ENCODE measurements at regions not wholly inside any gene's neighbourhood (a gene's known extent, or its start where the extent isn't known, plus 50 kb on each side); places are given as distances from the start of the nearest gene placed in this dataset.

DNA sequence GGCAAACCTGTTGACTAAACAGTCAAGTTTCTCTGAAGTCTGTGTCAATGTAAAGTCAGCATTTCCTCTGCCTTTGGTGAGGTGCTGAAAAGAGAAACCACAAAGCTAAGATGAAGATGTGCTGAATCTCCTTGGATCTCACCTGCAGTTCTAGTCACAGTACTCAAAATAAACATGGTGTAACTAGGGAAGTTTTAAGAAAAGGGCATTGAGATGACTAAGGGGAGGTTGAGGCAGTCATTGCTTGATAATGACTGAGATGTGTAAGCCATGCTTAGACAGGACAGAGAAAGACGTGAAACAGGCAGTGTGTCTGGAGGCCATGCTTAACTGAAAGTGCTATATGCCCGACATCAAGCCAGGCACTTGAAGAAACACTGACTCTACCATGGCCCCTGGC is 1010.0 kb upstream of the CELF4 start:
- Histone ChIP-seq H2AFZ (ENCODE audit: low read length) (no peak overlapping the region), H3K36me3 (ENCODE audit: insufficient read depth, low read length) (no peaks in the 10 kb centered on the region), H4K20me1 (ENCODE audit: insufficient read depth, low read length) (no peaks in the 10 kb centered on the region), H3K27ac (ENCODE audit: low read depth, low read length, poor library complexity, severe bottlenecking) (no peak overlapping the region), H3K4me1 (ENCODE audit: insufficient read depth, low read length, poor library complexity, severe bottlenecking) (no peaks in the 10 kb centered on the region), H3K4me2 (ENCODE audit: low read length) (no peak overlapping the region), H3K9me2 (ENCODE audit: insufficient read depth, low read length) (no peaks in the 10 kb centered on the region), H3K79me2 (ENCODE audit: insufficient read depth, low read depth, low read length) (no peaks in the 10 kb centered on the region), H3K4me3 (ENCODE audit: low read depth, low read length, poor library complexity, severe bottlenecking) (no peak overlapping the region), H3K9me3 (ENCODE audit: low read length) (no peaks in the 10 kb centered on the region)
- TF ChIP-seq, protein P1, sequence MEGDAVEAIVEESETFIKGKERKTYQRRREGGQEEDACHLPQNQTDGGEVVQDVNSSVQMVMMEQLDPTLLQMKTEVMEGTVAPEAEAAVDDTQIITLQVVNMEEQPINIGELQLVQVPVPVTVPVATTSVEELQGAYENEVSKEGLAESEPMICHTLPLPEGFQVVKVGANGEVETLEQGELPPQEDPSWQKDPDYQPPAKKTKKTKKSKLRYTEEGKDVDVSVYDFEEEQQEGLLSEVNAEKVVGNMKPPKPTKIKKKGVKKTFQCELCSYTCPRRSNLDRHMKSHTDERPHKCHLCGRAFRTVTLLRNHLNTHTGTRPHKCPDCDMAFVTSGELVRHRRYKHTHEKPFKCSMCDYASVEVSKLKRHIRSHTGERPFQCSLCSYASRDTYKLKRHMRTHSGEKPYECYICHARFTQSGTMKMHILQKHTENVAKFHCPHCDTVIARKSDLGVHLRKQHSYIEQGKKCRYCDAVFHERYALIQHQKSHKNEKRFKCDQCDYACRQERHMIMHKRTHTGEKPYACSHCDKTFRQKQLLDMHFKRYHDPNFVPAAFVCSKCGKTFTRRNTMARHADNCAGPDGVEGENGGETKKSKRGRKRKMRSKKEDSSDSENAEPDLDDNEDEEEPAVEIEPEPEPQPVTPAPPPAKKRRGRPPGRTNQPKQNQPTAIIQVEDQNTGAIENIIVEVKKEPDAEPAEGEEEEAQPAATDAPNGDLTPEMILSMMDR (conservative IDR thresholded peaks at IDR 0.05; ENCODE audit: low read length), result no peak
- no peak for TF ChIP-seq EZH2phosphoT487 (IDR thresholded peaks at IDR 0.05; ENCODE audit: borderline replicate concordance, low read depth, low read length)
- ChIA-PET CTCF (ENCODE audit: unreplicated experiment) (no interaction called here), POLR2A (no interaction called here)
- no TSS peak for BruUV-seq (replicated peaks)
- intact Hi-C loops (cut with micrococcal nuclease; ENCODE audit: unreplicated experiment), result no loop called here
- no peak for DNase-seq (ENCODE audit: low spot score)

DNA sequence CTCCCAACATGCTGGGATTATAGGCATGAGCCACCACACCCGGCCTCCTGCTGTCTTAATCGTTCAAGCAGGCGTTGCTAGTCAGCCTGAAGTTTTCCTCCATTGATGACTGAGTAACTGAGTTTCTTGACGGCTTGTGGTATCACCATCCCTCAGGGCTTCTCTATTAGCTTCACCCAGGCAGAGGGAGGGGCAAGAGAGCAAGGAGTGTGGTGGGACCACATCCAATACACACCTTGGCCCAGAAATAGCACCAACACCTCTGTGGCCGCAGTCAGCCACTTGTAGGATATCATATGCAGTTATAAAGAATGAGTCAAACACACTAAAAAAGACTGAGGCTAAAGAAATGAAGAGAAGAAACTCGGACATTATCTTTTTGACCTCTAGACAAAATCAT is 1009.4 kb upstream of the CELF4 start:
- H3K4me2 ChIP-seq (ENCODE audit: low read length), result no peak overlapping the region
- H3K36me3 ChIP-seq (ENCODE audit: insufficient read depth, low read length), result no peaks in the 10 kb centered on the region
- DNase-seq (ENCODE audit: low spot score), result no peak
- H4K20me1 ChIP-seq (ENCODE audit: insufficient read depth, low read length), result no peaks in the 10 kb centered on the region
- POLR2A ChIA-PET, result no interaction called here
- H3K4me1 ChIP-seq (ENCODE audit: insufficient read depth, low read length, poor library complexity, severe bottlenecking), result no peaks in the 10 kb centered on the region
- H3K9me3 ChIP-seq (ENCODE audit: low read length), result no peaks in the 10 kb centered on the region
- intact Hi-C loops (cut with micrococcal nuclease; ENCODE audit: unreplicated experiment), result no loop called here
- H3K27ac ChIP-seq (ENCODE audit: low read depth, low read length, poor library complexity, severe bottlenecking), result no peak overlapping the region
- H3K79me2 ChIP-seq (ENCODE audit: insufficient read depth, low read depth, low read length), result no peaks in the 10 kb centered on the region
- no peak for TF ChIP-seq EZH2phosphoT487 (IDR thresholded peaks at IDR 0.05; ENCODE audit: borderline replicate concordance, low read depth, low read length)
- TF ChIP-seq, protein P1 (conservative IDR thresholded peaks at IDR 0.05; ENCODE audit: low read length), result no peak
- CTCF ChIA-PET (ENCODE audit: unreplicated experiment), result no interaction called here
- BruUV-seq (replicated peaks), result no TSS peak
- no peak overlapping the region for H2AFZ ChIP-seq (ENCODE audit: low read length)
- H3K9me2 ChIP-seq (ENCODE audit: insufficient read depth, low read length), result no peaks in the 10 kb centered on the region
- no peak overlapping the region for H3K4me3 ChIP-seq (ENCODE audit: low read depth, low read length, poor library complexity, severe bottlenecking)

DNA sequence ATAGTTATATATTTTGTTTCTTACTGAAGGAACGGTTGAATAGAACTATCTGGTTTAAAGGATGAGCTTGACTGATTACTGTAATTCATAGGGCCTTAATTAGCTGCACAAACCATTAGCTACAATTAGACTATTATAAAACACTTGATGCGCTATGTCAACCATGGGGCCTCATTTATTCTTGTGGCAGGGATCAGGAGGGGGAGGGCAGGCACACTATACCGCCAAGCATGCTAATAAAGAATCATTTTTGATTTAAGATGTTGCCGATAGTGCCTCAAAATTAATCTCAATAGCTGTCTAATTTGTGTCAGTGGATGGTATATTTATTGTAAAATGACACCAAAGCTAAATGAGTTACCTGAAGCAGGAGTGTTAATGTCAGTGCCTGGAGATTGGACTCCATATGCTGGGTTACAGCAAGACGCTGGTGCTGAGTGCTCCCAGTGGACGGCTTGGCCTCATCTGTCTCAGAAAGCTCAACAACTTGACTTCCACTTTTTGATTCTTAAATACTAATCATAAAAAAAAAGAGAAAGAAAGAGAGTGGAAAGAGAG is 1007.0 kb upstream of the CELF4 start:
- no peak overlapping the region for H3K4me2 ChIP-seq (ENCODE audit: low read length)
- ChIA-PET CTCF (ENCODE audit: unreplicated experiment) (no interaction called here), POLR2A (no interaction called here)
- H3K27ac ChIP-seq (ENCODE audit: low read depth, low read length, poor library complexity, severe bottlenecking), result no peak overlapping the region
- no peak overlapping the region for H2AFZ ChIP-seq (ENCODE audit: low read length)
- intact Hi-C loops (cut with micrococcal nuclease; ENCODE audit: unreplicated experiment), result no loop called here
- BruUV-seq (replicated peaks), result no TSS peak
- TF ChIP-seq EZH2phosphoT487 (IDR thresholded peaks at IDR 0.05; ENCODE audit: borderline replicate concordance, low read depth, low read length), result no peak
- TF ChIP-seq, protein P1 (conservative IDR thresholded peaks at IDR 0.05; ENCODE audit: low read length), result no peak
- H3K9me2 ChIP-seq (ENCODE audit: insufficient read depth, low read length), result no peaks in the 10 kb centered on the region
- no peaks in the 10 kb centered on the region for H3K4me1 ChIP-seq (ENCODE audit: insufficient read depth, low read length, poor library complexity, severe bottlenecking)
- H3K79me2 ChIP-seq (ENCODE audit: insufficient read depth, low read depth, low read length), result no peaks in the 10 kb centered on the region
- H4K20me1 ChIP-seq (ENCODE audit: insufficient read depth, low read length), result no peaks in the 10 kb centered on the region
- H3K36me3 ChIP-seq (ENCODE audit: insufficient read depth, low read length), result no peaks in the 10 kb centered on the region
- no peak for DNase-seq (ENCODE audit: low spot score)
- H3K4me3 ChIP-seq (ENCODE audit: low read depth, low read length, poor library complexity, severe bottlenecking), result no peak overlapping the region
- no peaks in the 10 kb centered on the region for H3K9me3 ChIP-seq (ENCODE audit: low read length)
